T-cell (primary cell): ENCODE measurements at regions not wholly inside any gene's neighbourhood (a gene's known extent, or its start where the extent isn't known, plus 50 kb on each side); places are given as distances from the start of the nearest gene placed in this dataset.

Experiments
- ATAC-seq, 4 experiments: fragments of 200-7000 bp in 3 of 4; fragments of 150-1000 bp in 1 of 4; cut with Tn5 transposase; replicated peaks in 1 of 4; 1 replicate in 3 of 4; 2 replicates in 1 of 4; pipeline ENCODE4 v1.10.0; 2021; ENCODE audit warnings: moderate library complexity in 3 of 4, mild to moderate bottlenecking in 2 of 4, moderate number of reproducible peaks in 1 of 4
- CTCF ChIA-PET, 2 donors: fragments of 300-600 bp; sonication (Branson Sonifier 250); formaldehyde crosslinking; loops; one replicate each; lab custom pipeline; 2022; ENCODE audit warnings: antibody characterized with exemption in 2 of 2; lab: Charles Lee
- POLR2A ChIA-PET, 2 donors: fragments of 300-600 bp; sonication (Branson Sonifier 250); formaldehyde crosslinking; loops; one replicate each; lab custom pipeline; 2022; ENCODE audit warnings: antibody characterized with exemption in 2 of 2; lab: Charles Lee
- DNase-seq, 35 experiments: peaks; one replicate each; pipeline versions ENCODE4 v3.0.0 to v3.0.0-alpha.2; 2013 to 2023
- H3K27ac ChIP-seq: one replicate; pipeline ENCODE4 v1.5.1; 2013; ENCODE audit warnings: low read length
- H3K27me3 ChIP-seq, 2 experiments: replicated peaks in 1 of 2; 1 replicate in 1 of 2; 2 replicates in 1 of 2; pipeline versions ENCODE4 v1.6.1 to v1.7.0; 2013; ENCODE audit warnings: low read length in 1 of 2, mixed read lengths in 1 of 2; ENCODE audit not compliant: control insufficient read depth in 2 of 2, insufficient read depth in 2 of 2; ENCODE audit errors: extremely low read depth in 1 of 2
- H3K36me3 ChIP-seq, 2 donors: 1 replicate in 1 of 2; 2 replicates in 1 of 2; pipeline versions ENCODE4 v1.6.1 to v1.7.0; 2013; ENCODE audit warnings: low read length in 1 of 2; ENCODE audit not compliant: control insufficient read depth in 2 of 2, insufficient read depth in 1 of 2; ENCODE audit errors: extremely low read depth in 1 of 2
- H3K4me1 ChIP-seq, 2 experiments: 1 replicate in 1 of 2; 2 replicates in 1 of 2; pipeline versions ENCODE4 v1.6.1 to v1.7.0; 2013; ENCODE audit warnings: low read length in 2 of 2, mixed read lengths in 1 of 2; ENCODE audit not compliant: insufficient read depth in 2 of 2, control insufficient read depth in 1 of 2; ENCODE audit errors: extremely low read depth in 1 of 2
- H3K4me3 ChIP-seq, 2 donors: 1 replicate in 1 of 2; 2 replicates in 1 of 2; pipeline versions ENCODE4 v1.5.1 to v1.7.0; 2013; ENCODE audit warnings: mild to moderate bottlenecking in 2 of 2, low read length in 1 of 2, moderate library complexity in 1 of 2; ENCODE audit not compliant: control insufficient read depth in 1 of 2; ENCODE audit errors: extremely low read depth in 1 of 2
- H3K9me3 ChIP-seq: 2 replicates; pipeline ENCODE4 v1.7.0; 2013
- H3K27ac Mint-ChIP-seq, 2 donors: one replicate each; pipeline ENCODE4 v1.8.0; 2020 to 2021; ENCODE audit warnings: mild to moderate bottlenecking in 2 of 2, mixed read lengths in 2 of 2
- H3K27me3 Mint-ChIP-seq, 2 donors: one replicate each; pipeline ENCODE4 v1.8.0; 2021 to 2022; ENCODE audit warnings: mixed read lengths in 2 of 2
- H3K36me3 Mint-ChIP-seq: one replicate; pipeline ENCODE4 v1.8.0; 2021; ENCODE audit warnings: mixed read lengths
- H3K4me1 Mint-ChIP-seq, 3 donors: one replicate each; pipeline ENCODE4 v1.8.0; 2020 to 2022; ENCODE audit warnings: mixed read lengths in 3 of 3, mild to moderate bottlenecking in 1 of 3
- H3K4me3 Mint-ChIP-seq, 3 donors: one replicate each; pipeline ENCODE4 v1.8.0; 2020 to 2022; ENCODE audit warnings: mild to moderate bottlenecking in 3 of 3, mixed read lengths in 3 of 3, moderate library complexity in 3 of 3
- H3K9me3 Mint-ChIP-seq, 3 donors: one replicate each; pipeline ENCODE4 v1.8.0; 2020 to 2022; ENCODE audit warnings: mixed read lengths in 3 of 3
- WGBS: methylation state at CpG from one replicate; pipeline ENCODE4 v1.1.5; 2013; ENCODE audit warnings: missing lambda C conversion rate; ENCODE audit not compliant: insufficient coverage; 5-methylcytosine and 5-hydroxymethylcytosine counted together

DNA sequence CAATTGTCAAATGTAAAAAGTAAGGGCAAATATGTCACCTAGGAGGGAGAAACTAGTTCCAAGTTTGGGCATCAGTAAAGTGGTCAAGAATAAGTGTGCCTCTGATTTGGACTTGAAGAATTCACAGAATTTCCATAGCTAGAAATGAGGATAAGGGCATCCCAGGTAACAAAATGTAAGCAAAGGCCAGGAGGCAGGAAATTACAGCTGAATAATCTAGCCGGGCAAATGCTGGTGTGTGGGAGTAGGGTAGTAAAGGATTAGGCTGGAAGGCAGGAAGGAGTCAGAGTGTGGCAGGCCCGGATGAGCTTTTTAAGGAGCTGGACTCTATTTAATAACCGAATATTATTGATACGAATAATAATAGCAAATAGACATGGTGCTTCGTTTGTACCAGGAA, 144.9 kb upstream of the EGFLAM start:
- Histone ChIP-seq H3K4me3 (no peak overlapping the region), H3K27ac (no peak overlapping the region), H3K27me3 (no peaks in the 10 kb centered on the region), H3K36me3 (no peaks in the 10 kb centered on the region), H3K9me3 (no peaks in the 10 kb centered on the region), H3K4me1 (no peaks in the 10 kb centered on the region)
- Mint-ChIP-seq H3K27ac (no peak overlapping the region), H3K27me3 (no peaks in the 10 kb centered on the region), H3K4me3 (no peak overlapping the region), H3K9me3 (no peaks in the 10 kb centered on the region), H3K4me1 (no peaks in the 10 kb centered on the region), H3K36me3 (no peaks in the 10 kb centered on the region)
- POLR2A ChIA-PET, result no interaction called here
- CTCF ChIA-PET, result no interaction called here
- 84% methylated on average over 2 of the region's 5 CpGs for WGBS
- no peak for ATAC-seq
- DNase-seq, result no peak

- no peak overlapping the region for H3K27ac Mint-ChIP-seq
- no peak for DNase-seq
- ChIA-PET POLR2A (no interaction called here), CTCF (no interaction called here)
- no peaks in the 10 kb centered on the region for H3K4me1 Mint-ChIP-seq
- no peak for ATAC-seq
- H3K36me3 ChIP-seq, result no peaks in the 10 kb centered on the region
- no peaks in the 10 kb centered on the region for H3K4me1 ChIP-seq
- H3K36me3 Mint-ChIP-seq, result no peaks in the 10 kb centered on the region
- 70% methylated on average over 2 of the region's 4 CpGs for whole genome bisulfite sequencing
- no peaks in the 10 kb centered on the region for H3K27me3 Mint-ChIP-seq
- H3K27ac ChIP-seq, result no peak overlapping the region
- no peaks in the 10 kb centered on the region for H3K27me3 ChIP-seq
- no peak overlapping the region for H3K4me3 Mint-ChIP-seq
- no peak overlapping the region for H3K4me3 ChIP-seq
- H3K9me3 Mint-ChIP-seq, result no peaks in the 10 kb centered on the region
- no peaks in the 10 kb centered on the region for H3K9me3 ChIP-seq
Measured at GRCh38 chr5:38112938-38113337, 145.4 kb upstream of the EGFLAM start.

DNA sequence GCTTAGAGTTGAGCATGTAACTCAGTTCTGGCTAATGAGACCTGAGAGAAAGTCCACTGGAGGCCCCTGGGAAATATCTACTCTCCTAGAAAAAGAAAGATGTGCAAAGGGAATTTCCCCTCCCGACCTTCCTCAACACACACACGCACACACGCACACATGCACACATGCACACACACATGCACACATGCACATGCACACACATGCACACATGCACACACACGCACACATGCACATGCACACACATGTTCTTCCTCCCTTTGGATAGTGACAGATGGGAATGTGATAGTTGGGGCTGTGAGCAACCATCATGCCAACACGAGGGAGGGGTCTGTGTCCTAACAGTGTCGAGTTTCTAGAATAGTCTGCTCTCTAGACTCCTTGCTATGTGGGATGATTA, 148.2 kb upstream of the EGFLAM start:
- ChIA-PET POLR2A (no interaction called here), CTCF (no interaction called here)
- no peaks in the 10 kb centered on the region for H3K9me3 Mint-ChIP-seq
- H3K27ac Mint-ChIP-seq, result no peak overlapping the region
- Histone ChIP-seq H3K4me3 (no peak overlapping the region), H3K27me3 (no peaks in the 10 kb centered on the region), H3K36me3 (no peaks in the 10 kb centered on the region), H3K9me3 (no peaks in the 10 kb centered on the region), H3K4me1 (no peaks in the 10 kb centered on the region), H3K27ac (no peak overlapping the region)
- no peaks in the 10 kb centered on the region for H3K36me3 Mint-ChIP-seq
- ATAC-seq (no peak), DNase-seq (no peak)
- no CpG with 5 or more reads among the region's 6 CpGs for WGBS
- H3K27me3 Mint-ChIP-seq, result peaks cover 0 to 5% of the 10 kb centered on the region in 2 donors
- no peak overlapping the region for H3K4me3 Mint-ChIP-seq
- H3K4me1 Mint-ChIP-seq, result no peaks in the 10 kb centered on the region

DNA sequence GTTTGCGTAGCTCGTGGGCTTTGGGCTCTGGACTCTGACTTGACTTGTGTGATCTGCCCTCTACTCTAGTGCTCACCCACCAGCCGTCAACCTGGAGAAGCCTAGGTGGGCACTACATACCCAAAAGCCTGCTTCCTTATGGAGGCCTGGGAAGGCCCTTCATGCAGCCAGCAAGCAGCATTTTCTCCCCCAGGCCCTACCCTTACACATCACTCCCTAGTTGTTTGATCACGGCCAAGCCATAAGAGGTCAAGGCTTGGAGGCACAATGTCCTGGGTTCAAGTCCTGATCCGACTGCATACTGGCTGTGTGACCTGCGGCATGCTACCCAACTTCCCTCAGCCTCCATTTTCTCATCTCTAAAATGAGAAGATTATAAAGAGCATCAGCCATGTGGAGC, 151.3 kb upstream of the EGFLAM start:
- no peaks in the 10 kb centered on the region for H3K9me3 ChIP-seq
- DNase-seq (no peak), ATAC-seq (no peak)
- CTCF ChIA-PET, result interaction anchor here in 1 of 2 donors (0.9 kb wide), 1 partner anchor 418 kb away, joined by 3 read pairs; no protein-coding TSS in a partner anchor
- Mint-ChIP-seq H3K27ac (no peak overlapping the region), H3K4me1 (no peaks in the 10 kb centered on the region), H3K9me3 (no peaks in the 10 kb centered on the region), H3K36me3 (no peaks in the 10 kb centered on the region), H3K4me3 (no peak overlapping the region), H3K27me3 (peaks cover 0 to 5% of the 10 kb centered on the region in 2 donors)
- no peak overlapping the region for H3K27ac ChIP-seq
- no peaks in the 10 kb centered on the region for H3K36me3 ChIP-seq
- whole genome bisulfite sequencing, result 87% methylated on average over 5 of the region's 6 CpGs
- POLR2A ChIA-PET, result no interaction called here
- H3K27me3 ChIP-seq, result no peaks in the 10 kb centered on the region
- no peak overlapping the region for H3K4me3 ChIP-seq
- no peaks in the 10 kb centered on the region for H3K4me1 ChIP-seq

- Histone ChIP-seq H3K4me3 (no peak overlapping the region), H3K36me3 (no peaks in the 10 kb centered on the region), H3K27ac (no peak overlapping the region), H3K4me1 (no peaks in the 10 kb centered on the region), H3K9me3 (no peaks in the 10 kb centered on the region), H3K27me3 (no peaks in the 10 kb centered on the region)
- 88% methylated on average over 2 of the region's 4 CpGs for WGBS
- H3K9me3 Mint-ChIP-seq, result peaks cover 0 to 1% (median 0%) of the 10 kb centered on the region in 3 donors
- no peak for DNase-seq
- ATAC-seq, result no peak
- H3K27me3 Mint-ChIP-seq, result peaks cover 0 to 5% of the 10 kb centered on the region in 2 donors
- ChIA-PET POLR2A (no interaction called here), CTCF (no interaction called here)
- H3K4me3 Mint-ChIP-seq, result no peak overlapping the region
- no peaks in the 10 kb centered on the region for H3K4me1 Mint-ChIP-seq
- no peak overlapping the region for H3K27ac Mint-ChIP-seq
- H3K36me3 Mint-ChIP-seq, result no peaks in the 10 kb centered on the region
Measured at GRCh38 chr5:38105801-38106200, 152.6 kb upstream of the EGFLAM start.

GRCh38 chr5:38105231-38105570, 153.2 kb upstream of the EGFLAM start:
- H3K9me3 Mint-ChIP-seq, result peaks cover 0 to 4% (median 0%) of the 10 kb centered on the region in 3 donors
- WGBS, result 60% methylated on average over 1 of the region's 3 CpGs

More at GRCh38 chr5:38105231-38105570, 153.2 kb upstream of the EGFLAM start:
- Mint-ChIP-seq H3K4me3 (no peak overlapping the region), H3K4me1 (no peaks in the 10 kb centered on the region), H3K27ac (no peak overlapping the region), H3K36me3 (no peaks in the 10 kb centered on the region), H3K27me3 (peaks cover 0 to 5% of the 10 kb centered on the region in 2 donors)
- ATAC-seq, result no peak
- no peaks in the 10 kb centered on the region for H3K36me3 ChIP-seq
- ChIA-PET POLR2A (no interaction called here), CTCF (no interaction called here)
- no peak overlapping the region for H3K4me3 ChIP-seq
- no peak for DNase-seq
- H3K4me1 ChIP-seq, result no peaks in the 10 kb centered on the region
- no peaks in the 10 kb centered on the region for H3K27me3 ChIP-seq
- H3K27ac ChIP-seq, result no peak overlapping the region
- no peaks in the 10 kb centered on the region for H3K9me3 ChIP-seq
